OCI-LY7 (cell line): ENCODE measurements at regions not wholly inside any gene's neighbourhood (a gene's known extent, or its start where the extent isn't known, plus 50 kb on each side); places are given as distances from the start of the nearest gene placed in this dataset.

Source experiments
- BruUV-seq: library from RNA; stranded (reverse); fragments of 400-500 nt; replicated peaks from 2 replicates; lab custom pipeline; 2021; lab: Mats Ljungman, UMichigan
- CTCF ChIA-PET: fragments of 300-600 bp; sonication (Branson Sonifier 250); formaldehyde crosslinking; loops from one replicate; lab custom pipeline; 2022; ENCODE audit warnings: antibody characterized with exemption; ENCODE audit not compliant: unreplicated experiment; lab: Charles Lee
- POLR2A ChIA-PET: fragments of 300-600 bp; sonication (Branson Sonifier 250); formaldehyde crosslinking; loops from one replicate; lab custom pipeline; 2022; ENCODE audit warnings: antibody characterized with exemption; lab: Charles Lee
- DNase-seq: peaks from one replicate; pipeline ENCODE4 v3.0.0-alpha.2; 2015; ENCODE audit warnings: low spot score
- H2AFZ ChIP-seq: fragments of 200-600 bp; sonication (generic), shearing (Covaris generic); 2 replicates; pipeline ENCODE4 v1.6.1; 2014; ENCODE audit warnings: mild to moderate bottlenecking, antibody characterized with exemption, low read length, moderate library complexity
- H3K27ac ChIP-seq: fragments of 200-600 bp; sonication (generic); 2 replicates; pipeline ENCODE4 v1.5.1; 2014; ENCODE audit warnings: mixed run types, low read depth, mild to moderate bottlenecking, moderate library complexity, low read length, inconsistent platforms; ENCODE audit not compliant: poor library complexity, severe bottlenecking
- H3K36me3 ChIP-seq: fragments of 200-600 bp; sonication (generic); 2 replicates; pipeline ENCODE4 v1.6.1; 2014; ENCODE audit warnings: mild to moderate bottlenecking, antibody characterized with exemption, low read length, moderate library complexity, mixed read lengths; ENCODE audit not compliant: insufficient read depth
- H3K4me1 ChIP-seq: fragments of 200-600 bp; sonication (generic); 2 replicates; pipeline ENCODE4 v1.5.1; 2014; ENCODE audit warnings: mild to moderate bottlenecking, low read length; ENCODE audit not compliant: insufficient read depth, poor library complexity, severe bottlenecking
- H3K4me2 ChIP-seq: fragments of 200-600 bp; sonication (generic); 2 replicates; pipeline ENCODE4 v1.6.1; 2014; ENCODE audit warnings: mild to moderate bottlenecking, low read length
- H3K4me3 ChIP-seq: fragments of 200-600 bp; sonication (generic); 2 replicates; pipeline ENCODE4 v1.5.1; 2014; ENCODE audit warnings: mild to moderate bottlenecking, low read depth, low read length; ENCODE audit not compliant: poor library complexity, severe bottlenecking
- H3K79me2 ChIP-seq: fragments of 200-600 bp; sonication (generic); 2 replicates; pipeline ENCODE4 v1.6.1; 2016; ENCODE audit warnings: low read depth, mild to moderate bottlenecking, low read length, moderate library complexity, mixed read lengths; ENCODE audit not compliant: insufficient read depth
- H3K9me2 ChIP-seq: fragments of 200-600 bp; sonication (generic); 2 replicates; pipeline ENCODE4 v1.6.1; 2016; ENCODE audit warnings: mild to moderate bottlenecking, low read length, mixed read lengths; ENCODE audit not compliant: insufficient read depth
- H3K9me3 ChIP-seq: fragments of 200-600 bp; sonication (generic); 2 replicates; pipeline ENCODE4 v1.6.1; 2014; ENCODE audit warnings: mild to moderate bottlenecking, mixed run types, low read length, mixed read lengths
- H4K20me1 ChIP-seq: fragments of 200-600 bp; sonication (generic); 2 replicates; pipeline ENCODE4 v1.6.1; 2014; ENCODE audit warnings: mild to moderate bottlenecking, antibody characterized with exemption, low read length, moderate library complexity, mixed read lengths; ENCODE audit not compliant: insufficient read depth
- EZH2phosphoT487 ChIP-seq: fragments of 200-600 bp; sonication (generic); IDR thresholded peaks from 2 replicates; pipeline ENCODE4 v1.6.1; 2018; ENCODE audit warnings: low read depth, borderline replicate concordance, mild to moderate bottlenecking, mixed run types, antibody characterized with exemption, low read length, moderate library complexity, mixed read lengths
- intact Hi-C: fragments of 100-400 bp; cut with micrococcal nuclease; formaldehyde crosslinking; loops from one replicate; pipeline ENCODE4 v1.10.0; 2022; ENCODE audit not compliant: unreplicated experiment
- TF ChIP-seq, protein P1 (sequence below): fragments of 200-600 bp; sonication (generic); conservative IDR thresholded peaks from 2 replicates; pipeline ENCODE4 v1.5.1; 2014; ENCODE audit warnings: mild to moderate bottlenecking, antibody characterized with exemption, low read length, moderate library complexity, mixed read lengths

- CTCF ChIA-PET, result no interaction called here
- TF ChIP-seq, protein P1, sequence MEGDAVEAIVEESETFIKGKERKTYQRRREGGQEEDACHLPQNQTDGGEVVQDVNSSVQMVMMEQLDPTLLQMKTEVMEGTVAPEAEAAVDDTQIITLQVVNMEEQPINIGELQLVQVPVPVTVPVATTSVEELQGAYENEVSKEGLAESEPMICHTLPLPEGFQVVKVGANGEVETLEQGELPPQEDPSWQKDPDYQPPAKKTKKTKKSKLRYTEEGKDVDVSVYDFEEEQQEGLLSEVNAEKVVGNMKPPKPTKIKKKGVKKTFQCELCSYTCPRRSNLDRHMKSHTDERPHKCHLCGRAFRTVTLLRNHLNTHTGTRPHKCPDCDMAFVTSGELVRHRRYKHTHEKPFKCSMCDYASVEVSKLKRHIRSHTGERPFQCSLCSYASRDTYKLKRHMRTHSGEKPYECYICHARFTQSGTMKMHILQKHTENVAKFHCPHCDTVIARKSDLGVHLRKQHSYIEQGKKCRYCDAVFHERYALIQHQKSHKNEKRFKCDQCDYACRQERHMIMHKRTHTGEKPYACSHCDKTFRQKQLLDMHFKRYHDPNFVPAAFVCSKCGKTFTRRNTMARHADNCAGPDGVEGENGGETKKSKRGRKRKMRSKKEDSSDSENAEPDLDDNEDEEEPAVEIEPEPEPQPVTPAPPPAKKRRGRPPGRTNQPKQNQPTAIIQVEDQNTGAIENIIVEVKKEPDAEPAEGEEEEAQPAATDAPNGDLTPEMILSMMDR, result no peak
- TF ChIP-seq EZH2phosphoT487, result no peak
- intact Hi-C loops, result no loop called here
- Histone ChIP-seq H2AFZ (no peak overlapping the region), H3K27ac (no peak overlapping the region), H3K9me2 (no peaks in the 10 kb centered on the region), H3K4me3 (no peak overlapping the region), H3K4me2 (no peak overlapping the region), H3K79me2 (no peaks in the 10 kb centered on the region), H3K9me3 (no peaks in the 10 kb centered on the region), H4K20me1 (no peaks in the 10 kb centered on the region), H3K36me3 (no peaks in the 10 kb centered on the region), H3K4me1 (no peaks in the 10 kb centered on the region)
- no peak for DNase-seq
- POLR2A ChIA-PET, result interaction anchor here (0.6 kb wide), 1 partner anchor 1843 kb away, joined by 6 read pairs; no protein-coding TSS in a partner anchor
- BruUV-seq, result no TSS peak
These were observed 119.9 kb downstream of the ETAA1 start for GRCh38 chr2:67516899-67517530.

GRCh38 chr2:67522148-67522547, 125.0 kb downstream of the ETAA1 start:
- CTCF ChIA-PET, result no interaction called here

DNA sequence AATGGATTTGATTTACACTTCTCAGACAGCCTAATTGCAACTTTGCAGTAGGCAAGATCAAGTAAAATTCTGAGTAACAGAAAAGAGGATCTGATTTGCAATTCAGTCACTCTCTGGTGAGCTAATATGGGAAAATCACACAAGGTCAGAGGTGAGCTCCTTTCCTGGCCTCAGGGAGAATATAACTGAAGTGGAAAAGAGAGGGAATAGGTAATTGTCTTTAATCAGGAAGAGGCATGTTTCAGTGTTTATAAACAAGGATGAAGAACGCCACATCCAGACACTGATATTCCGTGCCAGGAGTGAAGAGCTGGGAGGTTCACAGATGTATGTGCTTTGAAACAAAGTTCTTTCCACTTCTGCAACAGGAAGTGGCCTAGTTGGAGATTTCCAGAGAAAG, 127.1 kb downstream of the ETAA1 start:
- Histone ChIP-seq H3K9me2 (no peaks in the 10 kb centered on the region), H3K4me1 (no peaks in the 10 kb centered on the region), H3K36me3 (no peaks in the 10 kb centered on the region), H3K9me3 (no peaks in the 10 kb centered on the region), H3K4me3 (no peak overlapping the region), H3K27ac (no peak overlapping the region), H4K20me1 (no peaks in the 10 kb centered on the region), H3K79me2 (no peaks in the 10 kb centered on the region), H3K4me2 (no peak overlapping the region), H2AFZ (no peak overlapping the region)
- DNase-seq, result no peak
- POLR2A ChIA-PET, result interaction anchor here (1.7 kb wide), 1 partner anchor 11 kb away, joined by 5 read pairs; no protein-coding TSS in a partner anchor
- BruUV-seq, result no TSS peak
- intact Hi-C loops, result no loop called here
- TF ChIP-seq EZH2phosphoT487, result no peak
- TF ChIP-seq, protein P1, result no peak
- CTCF ChIA-PET, result no interaction called here

More at GRCh38 chr2:67522148-67522547, 125.0 kb downstream of the ETAA1 start:
- no TSS peak for BruUV-seq
- Histone ChIP-seq H3K4me2 (no peak overlapping the region), H4K20me1 (no peaks in the 10 kb centered on the region), H3K27ac (no peak overlapping the region), H2AFZ (no peak overlapping the region), H3K9me2 (no peaks in the 10 kb centered on the region), H3K9me3 (no peaks in the 10 kb centered on the region), H3K79me2 (no peaks in the 10 kb centered on the region), H3K4me3 (no peak overlapping the region), H3K36me3 (no peaks in the 10 kb centered on the region), H3K4me1 (no peaks in the 10 kb centered on the region)
- intact Hi-C loops, result no loop called here
- no peak for DNase-seq
- TF ChIP-seq EZH2phosphoT487, result no peak
- TF ChIP-seq, protein P1, result no peak
- POLR2A ChIA-PET, result interaction anchor here (0.5 to 1.4 kb wide), 2 partner anchors 10 to 87 kb away, joined by 4 read pairs; no protein-coding TSS in a partner anchor
